ENCODE measurements at regions not wholly inside any gene's neighbourhood (a gene's known extent, or its start where the extent isn't known, plus 50 kb on each side); places are given as distances from the start of the nearest gene placed in this dataset.

DNA sequence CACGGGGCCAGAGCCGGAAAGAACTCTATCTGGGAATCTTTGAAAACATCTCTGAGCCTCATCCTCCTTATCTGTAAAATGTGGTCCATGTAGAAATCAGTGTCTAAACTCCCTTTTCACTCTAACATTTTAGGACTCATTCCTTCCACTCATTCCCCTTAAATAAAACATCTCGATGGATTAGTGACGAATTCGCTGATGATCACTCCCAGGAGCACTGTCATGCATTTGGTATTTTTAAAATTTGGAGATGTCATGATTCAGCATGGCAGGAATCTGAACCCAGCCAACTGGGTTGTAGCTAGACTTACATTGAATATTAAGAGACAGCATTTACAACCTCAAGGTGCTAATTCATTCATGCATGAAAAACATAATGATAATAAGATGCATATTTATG is 88.1 kb downstream of the SPANXN3 start:
- Histone ChIP-seq H3K14ac (replicated peaks; ENCODE audit: low read depth, low read length) (no peak overlapping the region), H4K91ac (ENCODE audit: insufficient read depth, low read depth, low read length) (no peak overlapping the region), H3K36me3 (ENCODE audit: control insufficient read depth, insufficient read depth, low read length) (no peaks in the 10 kb centered on the region), H3K9me1 (ENCODE audit: insufficient read depth, low read length) (no peaks in the 10 kb centered on the region), H3K4me1 (ENCODE audit: control insufficient read depth, insufficient read depth, low read length) (no peaks in the 10 kb centered on the region), H3K23ac (ENCODE audit: low read depth, low read length) (no peak overlapping the region), H3K79me1 (ENCODE audit: low read depth in 1 of 2, low read length in 2 of 2) (no peaks in the 10 kb centered on the region), H2BK5ac (ENCODE audit: low read depth, low read length, poor library complexity, severe bottlenecking) (no peak overlapping the region), H2BK15ac (ENCODE audit: low read depth, low read length) (no peak overlapping the region), H2AFZ (replicated peaks; ENCODE audit: low read length, poor library complexity) (no peak overlapping the region), H3K56ac (ENCODE audit: extremely low read depth, insufficient read depth, low read length) (no peak overlapping the region), H3K18ac (ENCODE audit: low read depth, low read length) (no peak overlapping the region), H4K5ac (ENCODE audit: low read depth, low read length) (no peak overlapping the region), H3K4ac (ENCODE audit: low read depth, low read length) (no peak overlapping the region), H4K20me1 (ENCODE audit: insufficient read depth, low read length) (no peaks in the 10 kb centered on the region), H3K9ac (ENCODE audit: low read depth, low read length) (no peak overlapping the region), H2AK5ac (ENCODE audit: low read depth, low read length) (no peak overlapping the region), H2AK9ac (replicated peaks; ENCODE audit: low read depth, low read length, poor library complexity) (no peak overlapping the region), H3K4me2 (ENCODE audit: low read depth, low read length) (no peak overlapping the region), H4K8ac (ENCODE audit: low read depth in 2 of 2, low read length in 2 of 2) (no peak overlapping the region), H3K4me3 (ENCODE audit: insufficient read depth, low read depth, low read length) (no peak overlapping the region), H2BK120ac (ENCODE audit: low read depth, low read length) (no peak overlapping the region), H2BK20ac (ENCODE audit: low read depth, low read length) (no peak overlapping the region), H3K27me3 (ENCODE audit: control insufficient read depth, insufficient read depth, low read length) (no peaks in the 10 kb centered on the region), H3K9me3 (ENCODE audit: control insufficient read depth, insufficient read depth, low read length) (no peaks in the 10 kb centered on the region), H3K27ac (ENCODE audit: insufficient read depth, low read length) (no peak overlapping the region)
- intact Hi-C loops (cut with micrococcal nuclease) (no loop called here), in situ Hi-C loops (cut with MboI; ENCODE audit: low sequenced_read_pairs) (no loop called here), dilution Hi-C loops (cut with HindIII; ENCODE audit: low sequenced_read_pairs, unreplicated experiment) (no loop called here)
- no peak for TF ChIP-seq RFX5 (IDR thresholded peaks at IDR 0.05; ENCODE audit: low read depth, low read length)
- TF ChIP-seq CEBPB (IDR thresholded peaks at IDR 0.05; ENCODE audit: low read depth, low read length): no peak
- TF ChIP-seq CHD1 (IDR thresholded peaks at IDR 0.05; ENCODE audit: low read depth, low read length): no peak
- TF ChIP-seq BHLHE40 (IDR thresholded peaks at IDR 0.05; ENCODE audit: low read depth, low read length): no peak
- TF ChIP-seq MXI1 (IDR thresholded peaks at IDR 0.05; ENCODE audit: borderline replicate concordance, low read depth, low read length): no peak
- TF ChIP-seq, protein P1, sequence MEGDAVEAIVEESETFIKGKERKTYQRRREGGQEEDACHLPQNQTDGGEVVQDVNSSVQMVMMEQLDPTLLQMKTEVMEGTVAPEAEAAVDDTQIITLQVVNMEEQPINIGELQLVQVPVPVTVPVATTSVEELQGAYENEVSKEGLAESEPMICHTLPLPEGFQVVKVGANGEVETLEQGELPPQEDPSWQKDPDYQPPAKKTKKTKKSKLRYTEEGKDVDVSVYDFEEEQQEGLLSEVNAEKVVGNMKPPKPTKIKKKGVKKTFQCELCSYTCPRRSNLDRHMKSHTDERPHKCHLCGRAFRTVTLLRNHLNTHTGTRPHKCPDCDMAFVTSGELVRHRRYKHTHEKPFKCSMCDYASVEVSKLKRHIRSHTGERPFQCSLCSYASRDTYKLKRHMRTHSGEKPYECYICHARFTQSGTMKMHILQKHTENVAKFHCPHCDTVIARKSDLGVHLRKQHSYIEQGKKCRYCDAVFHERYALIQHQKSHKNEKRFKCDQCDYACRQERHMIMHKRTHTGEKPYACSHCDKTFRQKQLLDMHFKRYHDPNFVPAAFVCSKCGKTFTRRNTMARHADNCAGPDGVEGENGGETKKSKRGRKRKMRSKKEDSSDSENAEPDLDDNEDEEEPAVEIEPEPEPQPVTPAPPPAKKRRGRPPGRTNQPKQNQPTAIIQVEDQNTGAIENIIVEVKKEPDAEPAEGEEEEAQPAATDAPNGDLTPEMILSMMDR (conservative IDR thresholded peaks at IDR 0.05; ENCODE audit: low read depth, low read length): no peak
- TF ChIP-seq SMC3 (IDR thresholded peaks at IDR 0.05; ENCODE audit: low read depth, low read length): no peak
- TF ChIP-seq POLR2A (IDR thresholded peaks at IDR 0.05; ENCODE audit: low read depth, low read length): no peak
- TF ChIP-seq RCOR1 (IDR thresholded peaks at IDR 0.05; ENCODE audit: insufficient replicate concordance, low read length): no peak
- no peak for TF ChIP-seq RAD21 (IDR thresholded peaks at IDR 0.05; ENCODE audit: low read length)
- no peak for TF ChIP-seq FOS (IDR thresholded peaks at IDR 0.05; ENCODE audit: low read depth, low read length)
- TF ChIP-seq, protein P2, sequence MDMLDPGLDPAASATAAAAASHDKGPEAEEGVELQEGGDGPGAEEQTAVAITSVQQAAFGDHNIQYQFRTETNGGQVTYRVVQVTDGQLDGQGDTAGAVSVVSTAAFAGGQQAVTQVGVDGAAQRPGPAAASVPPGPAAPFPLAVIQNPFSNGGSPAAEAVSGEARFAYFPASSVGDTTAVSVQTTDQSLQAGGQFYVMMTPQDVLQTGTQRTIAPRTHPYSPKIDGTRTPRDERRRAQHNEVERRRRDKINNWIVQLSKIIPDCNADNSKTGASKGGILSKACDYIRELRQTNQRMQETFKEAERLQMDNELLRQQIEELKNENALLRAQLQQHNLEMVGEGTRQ (IDR thresholded peaks at IDR 0.05; ENCODE audit: low read depth, low read length): no peak
- TF ChIP-seq, protein P3, sequence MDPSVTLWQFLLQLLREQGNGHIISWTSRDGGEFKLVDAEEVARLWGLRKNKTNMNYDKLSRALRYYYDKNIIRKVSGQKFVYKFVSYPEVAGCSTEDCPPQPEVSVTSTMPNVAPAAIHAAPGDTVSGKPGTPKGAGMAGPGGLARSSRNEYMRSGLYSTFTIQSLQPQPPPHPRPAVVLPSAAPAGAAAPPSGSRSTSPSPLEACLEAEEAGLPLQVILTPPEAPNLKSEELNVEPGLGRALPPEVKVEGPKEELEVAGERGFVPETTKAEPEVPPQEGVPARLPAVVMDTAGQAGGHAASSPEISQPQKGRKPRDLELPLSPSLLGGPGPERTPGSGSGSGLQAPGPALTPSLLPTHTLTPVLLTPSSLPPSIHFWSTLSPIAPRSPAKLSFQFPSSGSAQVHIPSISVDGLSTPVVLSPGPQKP (IDR thresholded peaks at IDR 0.05; ENCODE audit: borderline replicate concordance, low read depth, low read length): no peak
- ChIA-PET POLR2A (ENCODE audit: unreplicated experiment) (no interaction called here), CTCF (no interaction called here)
- no peak for DNase-seq
- no peak for ATAC-seq (ENCODE audit: low read depth)
- BruUV-seq (replicated peaks): no TSS peak
- WGBS, 2 experiments (ENCODE audit: extremely low coverage in 2 of 2, insufficient read length in 1 of 2): no CpG with 5 or more reads among the region's 5 CpGs

Measured in IMR-90 (cell line).